Mesenchymal stem cell (in vitro differentiated cells and primary cell): ENCODE measurements at regions not wholly inside any gene's neighbourhood (a gene's known extent, or its start where the extent isn't known, plus 50 kb on each side); places are given as distances from the start of the nearest gene placed in this dataset.

Source experiments
- DNase-seq: peaks from one replicate; pipeline ENCODE4 v3.0.0-alpha.2; 2013
- H2AFZ ChIP-seq: one replicate; pipeline ENCODE4 v1.6.1; 2013; ENCODE audit warnings: low read depth, mild to moderate bottlenecking, control low read depth, inconsistent platforms, low read length, moderate library complexity
- H2AK5ac ChIP-seq: 2 replicates; pipeline ENCODE4 v1.6.1; 2013; ENCODE audit warnings: low read length, moderate library complexity, mild to moderate bottlenecking, inconsistent platforms; ENCODE audit not compliant: severe bottlenecking
- H2BK120ac ChIP-seq: one replicate; pipeline ENCODE4 v1.6.1; 2013; ENCODE audit warnings: low read depth, mild to moderate bottlenecking, inconsistent platforms, low read length, moderate library complexity
- H2BK12ac ChIP-seq, 2 experiments: one replicate each; pipeline ENCODE4 v1.6.1; 2013; ENCODE audit warnings: inconsistent platforms in 2 of 2, low read length in 2 of 2, mild to moderate bottlenecking in 2 of 2, moderate library complexity in 2 of 2, control low read depth in 1 of 2
- H2BK15ac ChIP-seq: one replicate; pipeline ENCODE4 v1.6.1; 2013; ENCODE audit warnings: mild to moderate bottlenecking, low read depth, inconsistent platforms; ENCODE audit not compliant: poor library complexity, severe bottlenecking
- H2BK5ac ChIP-seq: 2 replicates; pipeline ENCODE4 v1.6.1; 2013; ENCODE audit warnings: low read depth, mild to moderate bottlenecking, low read length, control low read depth, inconsistent platforms; ENCODE audit not compliant: poor library complexity, severe bottlenecking
- H3K14ac ChIP-seq, 2 experiments: one replicate each; pipeline ENCODE4 v1.6.1; 2013; ENCODE audit warnings: inconsistent platforms in 2 of 2, low read length in 2 of 2, control low read depth in 1 of 2, mild to moderate bottlenecking in 1 of 2, moderate library complexity in 1 of 2
- H3K18ac ChIP-seq, 2 experiments: one replicate each; pipeline ENCODE4 v1.6.1; 2013; ENCODE audit warnings: inconsistent platforms in 2 of 2, low read length in 2 of 2, control low read depth in 1 of 2, low read depth in 1 of 2, mild to moderate bottlenecking in 1 of 2
- H3K23ac ChIP-seq, 2 experiments: one replicate each; pipeline ENCODE4 v1.6.1; 2013; ENCODE audit warnings: inconsistent platforms in 2 of 2, low read length in 2 of 2, mild to moderate bottlenecking in 2 of 2, moderate library complexity in 2 of 2, control low read depth in 1 of 2
- H3K27ac ChIP-seq: 2 replicates; pipeline ENCODE4 v1.5.1; 2013; ENCODE audit warnings: mild to moderate bottlenecking, moderate library complexity, low read length, control low read depth, inconsistent platforms; ENCODE audit not compliant: poor library complexity, severe bottlenecking
- H3K27me3 ChIP-seq, 2 experiments: 2 replicates each; pipeline versions ENCODE4 v1.6.1 to v1.7.0; 2013; ENCODE audit warnings: low read length in 2 of 2, mild to moderate bottlenecking in 2 of 2, moderate library complexity in 2 of 2, control low read depth in 1 of 2, inconsistent platforms in 1 of 2; ENCODE audit not compliant: control insufficient read depth in 1 of 2, insufficient read depth in 1 of 2
- H3K36me3 ChIP-seq, 2 experiments: 2 replicates each; pipeline versions ENCODE4 v1.6.1 to v1.7.0; 2013; ENCODE audit warnings: low read length in 2 of 2, control low read depth in 1 of 2, inconsistent platforms in 1 of 2, low read depth in 1 of 2, mild to moderate bottlenecking in 1 of 2; ENCODE audit not compliant: insufficient read depth in 2 of 2, control insufficient read depth in 1 of 2
- H3K4ac ChIP-seq, 2 experiments: one replicate each; pipeline ENCODE4 v1.6.1; 2013; ENCODE audit warnings: inconsistent platforms in 2 of 2, low read length in 2 of 2, mild to moderate bottlenecking in 2 of 2, moderate library complexity in 2 of 2, control low read depth in 1 of 2, low read depth in 1 of 2
- H3K4me1 ChIP-seq: 2 replicates; pipeline ENCODE4 v1.6.1; 2013; ENCODE audit warnings: low read depth, low read length, control low read depth; ENCODE audit not compliant: control insufficient read depth, insufficient read depth
- H3K4me2 ChIP-seq: 2 replicates; pipeline ENCODE4 v1.6.1; 2013; ENCODE audit warnings: low read length, mild to moderate bottlenecking, inconsistent platforms; ENCODE audit not compliant: poor library complexity, severe bottlenecking
- H3K4me3 ChIP-seq, 2 experiments: 2 replicates each; pipeline versions ENCODE4 v1.5.1 to v1.7.0; 2013; ENCODE audit warnings: low read length in 2 of 2, mild to moderate bottlenecking in 2 of 2, control low read depth in 1 of 2, low read depth in 1 of 2; ENCODE audit not compliant: insufficient read depth in 1 of 2
- H3K79me1 ChIP-seq: replicated peaks from 2 replicates; pipeline ENCODE4 v1.6.1; 2013; ENCODE audit warnings: mild to moderate bottlenecking, control low read depth, low read length, inconsistent platforms; ENCODE audit not compliant: poor library complexity, severe bottlenecking
- H3K9ac ChIP-seq: 2 replicates; pipeline ENCODE4 v1.7.0; 2013; ENCODE audit warnings: mild to moderate bottlenecking, low read length, moderate library complexity
- H3K9me3 ChIP-seq: 2 replicates; pipeline ENCODE4 v1.7.0; 2013; ENCODE audit warnings: mild to moderate bottlenecking, low read length; ENCODE audit not compliant: control insufficient read depth
- H4K8ac ChIP-seq: one replicate; pipeline ENCODE4 v1.6.1; 2013; ENCODE audit warnings: inconsistent platforms, mild to moderate bottlenecking, low read length, moderate library complexity
- H4K91ac ChIP-seq: one replicate; pipeline ENCODE4 v1.6.1; 2013; ENCODE audit warnings: mild to moderate bottlenecking, low read length, inconsistent platforms
- WGBS: methylation state at CpG from one replicate; pipeline ENCODE4 v1.1.7; 2013; ENCODE audit warnings: mixed read lengths; 5-methylcytosine and 5-hydroxymethylcytosine counted together

DNA sequence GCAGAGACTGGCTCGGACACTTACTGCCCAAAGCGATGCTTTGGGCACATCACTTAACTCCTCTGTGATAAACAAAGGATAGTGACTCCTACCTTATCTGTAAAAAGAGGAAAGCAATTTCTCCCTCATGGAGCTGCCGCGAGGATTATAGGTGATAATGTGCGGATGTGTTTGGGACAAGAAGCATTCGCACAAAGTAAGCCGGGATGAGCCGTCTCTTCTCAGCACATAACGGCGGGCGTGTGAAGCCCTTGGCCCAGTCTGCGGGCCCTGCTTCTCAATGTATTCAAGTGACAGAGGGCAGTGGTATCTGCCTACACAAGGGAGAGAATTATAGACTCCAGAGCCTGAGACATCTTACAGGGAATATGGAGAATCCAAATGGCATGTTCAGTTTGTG lies 550.3 kb upstream of the CPEB2 start:
- no peaks in the 10 kb centered on the region for H3K27me3 ChIP-seq
- no peak overlapping the region for H3K4me3 ChIP-seq
- H2AK5ac ChIP-seq, result no peak overlapping the region
- H2AFZ ChIP-seq, result no peak overlapping the region
- no peak overlapping the region for H3K23ac ChIP-seq
- H2BK120ac ChIP-seq, result no peak overlapping the region
- H3K4me2 ChIP-seq, result no peak overlapping the region
- no peak overlapping the region for H2BK5ac ChIP-seq
- H3K79me1 ChIP-seq, result no peaks in the 10 kb centered on the region
- H3K27ac ChIP-seq, result no peak overlapping the region
- DNase-seq, result no peak
- no peak overlapping the region for H4K8ac ChIP-seq
- no peak overlapping the region for H3K9ac ChIP-seq
- H2BK12ac ChIP-seq, result no peak overlapping the region
- no peak overlapping the region for H3K4ac ChIP-seq
- no peak overlapping the region for H3K18ac ChIP-seq
- H3K4me1 ChIP-seq, result no peaks in the 10 kb centered on the region
- no peaks in the 10 kb centered on the region for H3K9me3 ChIP-seq
- no peak overlapping the region for H4K91ac ChIP-seq
- H3K36me3 ChIP-seq, result no peaks in the 10 kb centered on the region
- WGBS, result 91% methylated on average over 12 of the region's 12 CpGs
- H3K14ac ChIP-seq, result no peak overlapping the region
- H2BK15ac ChIP-seq, result no peak overlapping the region

GRCh38 chr4:14452764-14453163 lies 549.5 kb upstream of the CPEB2 start:
- no peak overlapping the region for H3K27ac ChIP-seq
- no peak overlapping the region for H3K4me3 ChIP-seq
- no peak overlapping the region for H3K4ac ChIP-seq
- H2AK5ac ChIP-seq, result no peak overlapping the region
- no peak for DNase-seq
- no peak overlapping the region for H3K23ac ChIP-seq
- H3K18ac ChIP-seq, result no peak overlapping the region
- H3K4me2 ChIP-seq, result no peak overlapping the region
- no peak overlapping the region for H4K8ac ChIP-seq
- no peak overlapping the region for H2BK15ac ChIP-seq
- no peak overlapping the region for H3K14ac ChIP-seq
- WGBS, result 85% methylated on average over 6 of the region's 6 CpGs
- no peak overlapping the region for H2BK5ac ChIP-seq
- no peaks in the 10 kb centered on the region for H3K79me1 ChIP-seq
- H3K9me3 ChIP-seq, result no peaks in the 10 kb centered on the region
- no peak overlapping the region for H2AFZ ChIP-seq
- no peaks in the 10 kb centered on the region for H3K27me3 ChIP-seq
- no peak overlapping the region for H2BK12ac ChIP-seq
- no peak overlapping the region for H3K9ac ChIP-seq
- H4K91ac ChIP-seq, result no peak overlapping the region
- H3K4me1 ChIP-seq, result no peaks in the 10 kb centered on the region
- H2BK120ac ChIP-seq, result no peak overlapping the region
- no peaks in the 10 kb centered on the region for H3K36me3 ChIP-seq

- Histone ChIP-seq H3K4me1 (no peaks in the 10 kb centered on the region), H3K4me2 (no peak overlapping the region), H2BK15ac (no peak overlapping the region), H3K23ac (no peak overlapping the region), H3K27me3 (no peaks in the 10 kb centered on the region), H3K9ac (no peak overlapping the region), H2BK12ac (no peak overlapping the region), H3K79me1 (no peaks in the 10 kb centered on the region), H3K14ac (no peak overlapping the region), H3K36me3 (no peaks in the 10 kb centered on the region), H4K91ac (no peak overlapping the region), H4K8ac (no peak overlapping the region), H3K4me3 (no peak overlapping the region), H3K4ac (no peak overlapping the region), H3K27ac (no peak overlapping the region), H2AFZ (no peak overlapping the region), H3K18ac (no peak overlapping the region), H3K9me3 (no peaks in the 10 kb centered on the region), H2AK5ac (no peak overlapping the region), H2BK5ac (no peak overlapping the region), H2BK120ac (no peak overlapping the region)
- no peak for DNase-seq
- WGBS, result 95% methylated on average over 2 of the region's 2 CpGs
These were observed 543.8 kb upstream of the CPEB2 start for GRCh38 chr4:14458463-14458862.

DNA sequence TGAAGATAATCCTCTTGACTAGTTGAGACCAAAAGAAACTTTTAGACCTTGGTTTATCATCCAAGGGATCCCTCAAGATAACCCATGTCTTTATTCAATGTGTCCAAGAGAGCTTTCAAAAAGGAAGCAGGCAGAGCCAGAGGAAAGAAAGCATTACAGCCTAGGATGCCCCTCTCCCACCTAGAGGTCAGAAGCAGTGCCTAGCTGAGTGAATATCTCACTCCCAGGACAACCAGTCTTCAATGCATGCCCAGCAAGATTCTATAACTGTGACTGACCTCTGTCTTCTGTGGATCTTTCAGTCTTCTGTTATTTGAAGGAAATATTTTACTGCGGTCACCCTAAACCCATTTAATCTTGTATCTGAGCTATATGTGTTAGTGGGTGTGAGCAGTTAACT lies 537.2 kb upstream of the CPEB2 start:
- Histone ChIP-seq H3K4me3 (no peak overlapping the region), H3K4me2 (no peak overlapping the region), H2AK5ac (no peak overlapping the region), H2BK120ac (no peak overlapping the region), H2BK15ac (no peak overlapping the region), H3K23ac (no peak overlapping the region), H3K4me1 (no peaks in the 10 kb centered on the region), H2BK5ac (no peak overlapping the region), H3K9ac (no peak overlapping the region), H3K27ac (no peak overlapping the region), H3K9me3 (no peaks in the 10 kb centered on the region), H3K14ac (no peak overlapping the region), H3K27me3 (no peaks in the 10 kb centered on the region), H3K18ac (no peak overlapping the region), H4K8ac (no peak overlapping the region), H2BK12ac (no peak overlapping the region), H3K4ac (no peak overlapping the region), H3K79me1 (no peaks in the 10 kb centered on the region), H2AFZ (no peak overlapping the region), H3K36me3 (no peaks in the 10 kb centered on the region), H4K91ac (no peak overlapping the region)
- DNase-seq, result no peak
- WGBS, result no CpG with 5 or more reads among the region's 1 CpG
